IMR-90 (cell line): ENCODE measurements at regions not wholly inside any gene's neighbourhood (a gene's known extent, or its start where the extent isn't known, plus 50 kb on each side); places are given as distances from the start of the nearest gene placed in this dataset.

Experiments used
- ATAC-seq: fragments of 200-7000 bp; cut with Tn5 transposase; 2 replicates; pipeline ENCODE4 v1.9.1; 2020; ENCODE audit warnings: low read depth, mild to moderate bottlenecking, moderate library complexity
- BruUV-seq: library from RNA; stranded (reverse); fragments of 400-500 nt; replicated peaks from 2 replicates; lab custom pipeline; 2021; lab: Mats Ljungman, UMichigan
- CTCF ChIA-PET: fragments of 300-600 bp; formaldehyde crosslinking; extraction: SDS; loops from one replicate; lab custom pipeline; 2021; ENCODE audit warnings: antibody characterized with exemption; lab: Yijun Ruan, JAX
- POLR2A ChIA-PET: fragments of 300-600 bp; sonication (Branson Sonifier 250); formaldehyde crosslinking; loops from one replicate; lab custom pipeline; 2022; ENCODE audit warnings: antibody characterized with exemption; ENCODE audit not compliant: unreplicated experiment; lab: Charles Lee
- DNase-seq: peaks from one replicate; pipeline ENCODE4 v3.0.0; 2013
- H2AFZ ChIP-seq: replicated peaks from 2 replicates; pipeline ENCODE3; 2013; ENCODE audit warnings: low read length, mild to moderate bottlenecking; ENCODE audit not compliant: poor library complexity
- H2AK5ac ChIP-seq: 2 replicates; pipeline ENCODE4 v1.6.1; 2013; ENCODE audit warnings: low read depth, low read length, inconsistent platforms
- H2AK9ac ChIP-seq: replicated peaks from 2 replicates; pipeline ENCODE3; 2013; ENCODE audit warnings: mild to moderate bottlenecking, low read depth, low read length, moderate library complexity; ENCODE audit not compliant: poor library complexity
- H2BK120ac ChIP-seq: 2 replicates; pipeline ENCODE4 v1.6.1; 2013; ENCODE audit warnings: low read depth, low read length, inconsistent platforms
- H2BK15ac ChIP-seq: 3 replicates; pipeline ENCODE4 v1.6.1; 2013; ENCODE audit warnings: low read depth, low read length, inconsistent platforms
- H2BK20ac ChIP-seq: 2 replicates; pipeline ENCODE4 v1.6.1; 2013; ENCODE audit warnings: low read depth, mild to moderate bottlenecking, inconsistent platforms, low read length, moderate library complexity
- H2BK5ac ChIP-seq: 2 replicates; pipeline ENCODE4 v1.6.1; 2013; ENCODE audit warnings: mild to moderate bottlenecking, low read depth, low read length, inconsistent platforms; ENCODE audit not compliant: poor library complexity, severe bottlenecking
- H3K14ac ChIP-seq: replicated peaks from 2 replicates; pipeline ENCODE4 v1.6.1; 2013; ENCODE audit warnings: low read depth, low read length, inconsistent platforms
- H3K18ac ChIP-seq: 2 replicates; pipeline ENCODE4 v1.6.1; 2013; ENCODE audit warnings: low read depth, low read length, control low read depth
- H3K23ac ChIP-seq: 2 replicates; pipeline ENCODE4 v1.6.1; 2013; ENCODE audit warnings: low read depth, low read length, inconsistent platforms
- H3K27ac ChIP-seq: 2 replicates; pipeline ENCODE4 v1.5.1; 2013; ENCODE audit warnings: mild to moderate bottlenecking, control low read depth, low read length; ENCODE audit not compliant: insufficient read depth
- H3K27me3 ChIP-seq: 2 replicates; pipeline ENCODE4 v1.6.1; 2013; ENCODE audit warnings: low read length; ENCODE audit not compliant: control insufficient read depth, insufficient read depth
- H3K36me3 ChIP-seq: 2 replicates; pipeline ENCODE4 v1.6.1; 2013; ENCODE audit warnings: low read length, mixed read lengths; ENCODE audit not compliant: control insufficient read depth, insufficient read depth
- H3K4ac ChIP-seq: 2 replicates; pipeline ENCODE4 v1.6.1; 2013; ENCODE audit warnings: low read depth, low read length, inconsistent platforms
- H3K4me1 ChIP-seq: 2 replicates; pipeline ENCODE4 v1.6.1; 2013; ENCODE audit warnings: low read length, mixed read lengths; ENCODE audit not compliant: control insufficient read depth, insufficient read depth
- H3K4me2 ChIP-seq: 2 replicates; pipeline ENCODE4 v1.6.1; 2013; ENCODE audit warnings: low read depth, mild to moderate bottlenecking, control low read depth, low read length, moderate library complexity
- H3K4me3 ChIP-seq: 2 replicates; pipeline ENCODE4 v1.5.1; 2013; ENCODE audit warnings: low read depth, mild to moderate bottlenecking, control low read depth, low read length, moderate library complexity; ENCODE audit not compliant: insufficient read depth
- H3K56ac ChIP-seq: 2 replicates; pipeline ENCODE4 v1.6.1; 2013; ENCODE audit warnings: low read length, inconsistent platforms; ENCODE audit not compliant: insufficient read depth; ENCODE audit errors: extremely low read depth
- H3K79me1 ChIP-seq, 2 experiments: 2 replicates each; pipeline ENCODE4 v1.6.1; 2013; ENCODE audit warnings: low read length in 2 of 2, inconsistent platforms in 1 of 2, low read depth in 1 of 2
- H3K9ac ChIP-seq: 2 replicates; pipeline ENCODE4 v1.6.1; 2013; ENCODE audit warnings: low read depth, low read length, control low read depth
- H3K9me1 ChIP-seq: 2 replicates; pipeline ENCODE4 v1.6.1; 2013; ENCODE audit warnings: low read length, inconsistent platforms; ENCODE audit not compliant: insufficient read depth
- H3K9me3 ChIP-seq: 2 replicates; pipeline ENCODE4 v1.6.1; 2013; ENCODE audit warnings: low read length; ENCODE audit not compliant: control insufficient read depth, insufficient read depth
- H4K20me1 ChIP-seq: 2 replicates; pipeline ENCODE4 v1.6.1; 2013; ENCODE audit warnings: low read length, inconsistent platforms; ENCODE audit not compliant: insufficient read depth
- H4K5ac ChIP-seq: 2 replicates; pipeline ENCODE4 v1.6.1; 2013; ENCODE audit warnings: mild to moderate bottlenecking, low read depth, low read length, control low read depth
- H4K8ac ChIP-seq, 2 experiments: 2 replicates each; pipeline ENCODE4 v1.6.1; 2013; ENCODE audit warnings: low read depth in 2 of 2, low read length in 2 of 2, control low read depth in 1 of 2, inconsistent platforms in 1 of 2
- H4K91ac ChIP-seq: 2 replicates; pipeline ENCODE4 v1.6.1; 2013; ENCODE audit warnings: low read depth, low read length, inconsistent platforms; ENCODE audit not compliant: insufficient read depth
- BHLHE40 ChIP-seq: fragments of 150-350 bp; IDR thresholded peaks from 2 replicates; pipeline ENCODE4 v1.6.1; 2016; ENCODE audit warnings: mild to moderate bottlenecking, low read depth, low read length
- CEBPB ChIP-seq: IDR thresholded peaks from 2 replicates; pipeline ENCODE4 v1.6.1; 2012; ENCODE audit warnings: low read depth, low read length, improper control_type of control experiment
- CTCF ChIP-seq: conservative IDR thresholded peaks from 2 replicates; pipeline ENCODE4 v1.5.1; 2012; ENCODE audit warnings: mild to moderate bottlenecking, low read depth, low read length, improper control_type of control experiment
- ELK1 ChIP-seq: fragments of 150-350 bp; IDR thresholded peaks from 2 replicates; pipeline ENCODE4 v1.6.1; 2016; ENCODE audit warnings: low read depth, mild to moderate bottlenecking, low read length, moderate library complexity, borderline replicate concordance
- FOS ChIP-seq: fragments of 150-350 bp; IDR thresholded peaks from 2 replicates; pipeline ENCODE4 v1.6.1; 2016; ENCODE audit warnings: low read depth, low read length
- MAFK ChIP-seq: IDR thresholded peaks from 2 replicates; pipeline ENCODE4 v1.6.1; 2012; ENCODE audit warnings: low read depth, low read length, improper control_type of control experiment
- MAZ ChIP-seq: IDR thresholded peaks from 2 replicates; pipeline ENCODE4 v1.6.1; 2012; ENCODE audit warnings: low read depth, mild to moderate bottlenecking, low read length, improper control_type of control experiment, moderate library complexity, borderline replicate concordance
- MXI1 ChIP-seq: IDR thresholded peaks from 2 replicates; pipeline ENCODE4 v1.6.1; 2012; ENCODE audit warnings: low read depth, mild to moderate bottlenecking, low read length, moderate library complexity, borderline replicate concordance
- NFE2L2 ChIP-seq: fragments of 150-350 bp; IDR thresholded peaks from 2 replicates; pipeline ENCODE4 v1.6.1; 2016; ENCODE audit warnings: low read depth, mild to moderate bottlenecking, low read length
- POLR2A ChIP-seq: IDR thresholded peaks from 2 replicates; pipeline ENCODE4 v1.6.1; 2012; ENCODE audit warnings: mild to moderate bottlenecking, low read depth, low read length
- RAD21 ChIP-seq: IDR thresholded peaks from 2 replicates; pipeline ENCODE4 v1.6.1; 2012; ENCODE audit warnings: low read length, improper control_type of control experiment
- RCOR1 ChIP-seq: IDR thresholded peaks from 2 replicates; pipeline ENCODE4 v1.6.1; 2012; ENCODE audit warnings: mild to moderate bottlenecking, low read length, improper control_type of control experiment; ENCODE audit not compliant: insufficient replicate concordance
- RFX5 ChIP-seq: IDR thresholded peaks from 2 replicates; pipeline ENCODE4 v1.8.0; 2012; ENCODE audit warnings: low read depth, mild to moderate bottlenecking, low read length, moderate library complexity
- SMC3 ChIP-seq: fragments of 150-350 bp; IDR thresholded peaks from 2 replicates; pipeline ENCODE4 v1.6.1; 2016; ENCODE audit warnings: low read depth, mild to moderate bottlenecking, antibody characterized with exemption, low read length, moderate library complexity
- USF2 ChIP-seq: fragments of 150-350 bp; IDR thresholded peaks from 2 replicates; pipeline ENCODE4 v1.6.1; 2017; ENCODE audit warnings: mild to moderate bottlenecking, antibody characterized with exemption, low read length, low read depth
- WGBS, 2 experiments: methylation state at CpG; one replicate each; pipeline versions ENCODE4 v1.1.5 to v1.1.7; 2013; ENCODE audit warnings: missing lambda C conversion rate in 2 of 2; ENCODE audit not compliant: insufficient read length in 1 of 2; ENCODE audit errors: extremely low coverage in 2 of 2; 5-methylcytosine and 5-hydroxymethylcytosine counted together
- dilution Hi-C: fragments of 300-500 bp; cut with HindIII; formaldehyde crosslinking; loops from one replicate; pipeline ENCODE4 v1.14.3; 2018; ENCODE audit warnings: low sequenced_read_pairs; ENCODE audit not compliant: unreplicated experiment
- in situ Hi-C: fragments of 300-500 bp; cut with MboI; formaldehyde crosslinking; loops from 3 replicates; pipeline ENCODE4 v1.14.3; 2019; ENCODE audit warnings: low sequenced_read_pairs, inconsistent platforms, mixed read lengths
- intact Hi-C: fragments of 100-400 bp; cut with micrococcal nuclease; formaldehyde crosslinking; loops from 2 replicates; pipeline ENCODE4 v1.10.0; 2022

GRCh38 chr5:58024151-58024550, 435.7 kb downstream of the PLK2 start:
- no peaks in the 10 kb centered on the region for H3K27me3 ChIP-seq
- H3K14ac ChIP-seq = no peak overlapping the region
- no peak overlapping the region for H2AK5ac ChIP-seq
- H3K23ac ChIP-seq = no peak overlapping the region
- H3K4me2 ChIP-seq = no peak overlapping the region
- BruUV-seq = no TSS peak
- H4K5ac ChIP-seq = no peak overlapping the region
- H3K56ac ChIP-seq = no peak overlapping the region
- DNase-seq (no peak), ATAC-seq (no peak)
- no peak overlapping the region for H3K4ac ChIP-seq
- ChIA-PET POLR2A (no interaction called here), CTCF (interaction anchor here (0.7 to 1.5 kb wide), 2 partner anchors 15 kb away, joined by 3 read pairs; no protein-coding TSS in a partner anchor)
- no peaks in the 10 kb centered on the region for H3K79me1 ChIP-seq
- no peak overlapping the region for H2BK15ac ChIP-seq
- no CpG with 5 or more reads among the region's 1 CpG for WGBS, 2 experiments
- no peaks in the 10 kb centered on the region for H3K9me3 ChIP-seq
- no peaks in the 10 kb centered on the region for H3K9me1 ChIP-seq
- H4K91ac ChIP-seq = no peak overlapping the region
- H3K36me3 ChIP-seq = no peaks in the 10 kb centered on the region
- no peak overlapping the region for H3K27ac ChIP-seq
- no peaks in the 10 kb centered on the region for H4K20me1 ChIP-seq
- no peak overlapping the region for H2BK5ac ChIP-seq
- H3K4me1 ChIP-seq = peaks cover 9% of the 10 kb centered on the region
- intact Hi-C loops = no loop called here
- H3K9ac ChIP-seq = no peak overlapping the region
- in situ Hi-C loops = no loop called here
- dilution Hi-C loops = no loop called here
- no peak overlapping the region for H4K8ac ChIP-seq
- H2AFZ ChIP-seq = no peak overlapping the region
- no peak overlapping the region for H3K18ac ChIP-seq
- no peak overlapping the region for H2AK9ac ChIP-seq
- H3K4me3 ChIP-seq = no peak overlapping the region
- H2BK120ac ChIP-seq = no peak overlapping the region
- no peak overlapping the region for H2BK20ac ChIP-seq
- TF ChIP-seq MAFK = no peak
- no peak for TF ChIP-seq MXI1
- no peak for TF ChIP-seq MAZ
- TF ChIP-seq BHLHE40 = no peak
- TF ChIP-seq RFX5 = no peak
- no peak for TF ChIP-seq CEBPB
- TF ChIP-seq FOS = no peak
- no peak for TF ChIP-seq CTCF
- no peak for TF ChIP-seq USF2
- no peak for TF ChIP-seq SMC3
- TF ChIP-seq NFE2L2 = no peak
- TF ChIP-seq ELK1 = no peak
- TF ChIP-seq RAD21 = no peak
- TF ChIP-seq RCOR1 = no peak
- no peak for TF ChIP-seq POLR2A
